Right renal pelvis (tissue), 4 donors: ENCODE measurements at regions not wholly inside any gene's neighbourhood (a gene's known extent, or its start where the extent isn't known, plus 50 kb on each side); places are given as distances from the start of the nearest gene placed in this dataset.
"Not testable (repeated sequence)": the region's sequence is repeated elsewhere in the genome, so short reads cannot be mapped to it uniquely, and the experiment has no call there.

Experiments used
- DNase-seq, 4 donors: peaks; one replicate each; pipeline ENCODE4 v3.0.0-alpha.2; 2013; ENCODE audit warnings: low read depth in 4 of 4, low spot score in 3 of 4, missing footprints in 1 of 4

DNA sequence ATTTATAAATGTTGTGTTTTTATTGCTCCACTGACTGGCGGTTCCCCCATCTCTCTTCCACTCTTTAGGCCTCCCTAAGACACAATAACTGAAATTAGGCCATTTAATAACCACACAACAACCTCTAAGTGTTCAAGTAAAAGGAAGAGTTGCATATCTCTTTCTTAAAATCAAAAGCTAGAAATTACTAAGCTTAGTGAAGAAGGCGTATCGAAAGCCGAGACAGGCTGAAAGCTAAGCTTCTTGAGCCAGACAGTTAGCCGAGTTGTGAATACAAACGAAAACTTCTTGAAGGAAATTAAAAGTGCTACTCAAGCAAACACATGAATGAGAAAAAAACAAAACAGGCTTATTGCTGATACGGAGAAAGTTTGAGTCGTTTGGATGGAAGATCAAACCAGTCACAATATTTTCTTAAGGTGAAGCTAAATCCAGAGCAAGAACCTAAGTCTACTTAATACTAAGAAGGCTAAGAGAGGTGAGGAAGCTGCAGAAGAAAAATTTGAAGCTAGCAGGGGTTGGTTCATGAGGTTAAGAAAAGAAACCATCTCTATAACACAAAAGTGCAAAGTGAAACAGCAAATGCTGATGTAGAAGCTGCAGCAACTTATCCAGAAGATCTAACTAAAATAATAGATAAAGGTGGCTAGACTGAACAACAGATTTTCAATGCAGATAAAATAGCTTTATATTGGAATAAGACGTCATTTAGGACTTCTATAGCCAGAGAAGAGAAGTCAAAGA, 194.0 kb upstream of the TTC29 start:
- DNase-seq, result no peak

DNA sequence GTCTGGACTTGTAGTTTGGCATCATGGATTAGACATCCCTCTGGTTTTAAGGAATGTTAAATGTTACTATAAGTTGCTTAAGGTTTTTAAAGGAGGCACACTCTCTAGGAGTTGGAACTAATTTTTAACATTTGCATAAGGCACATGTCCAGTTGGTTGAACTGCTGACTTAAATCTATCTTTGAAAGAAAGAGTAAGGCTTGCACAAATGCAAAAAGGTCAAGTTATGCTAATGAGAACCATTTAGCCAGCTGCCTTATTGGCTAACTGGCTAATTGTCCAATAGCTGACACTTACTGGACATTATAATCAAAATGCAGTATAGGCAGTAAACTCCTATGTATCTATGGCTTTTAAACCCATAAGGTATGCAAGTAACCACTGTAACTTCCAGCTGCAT, 206.1 kb upstream of the TTC29 start:
- DNase-seq, result no peak

- DNase-seq, result peak in 1 of 4 donors; percentile 45
Observed at GRCh38 chr4:147157860-147158701, 212.4 kb upstream of the TTC29 start.

DNA sequence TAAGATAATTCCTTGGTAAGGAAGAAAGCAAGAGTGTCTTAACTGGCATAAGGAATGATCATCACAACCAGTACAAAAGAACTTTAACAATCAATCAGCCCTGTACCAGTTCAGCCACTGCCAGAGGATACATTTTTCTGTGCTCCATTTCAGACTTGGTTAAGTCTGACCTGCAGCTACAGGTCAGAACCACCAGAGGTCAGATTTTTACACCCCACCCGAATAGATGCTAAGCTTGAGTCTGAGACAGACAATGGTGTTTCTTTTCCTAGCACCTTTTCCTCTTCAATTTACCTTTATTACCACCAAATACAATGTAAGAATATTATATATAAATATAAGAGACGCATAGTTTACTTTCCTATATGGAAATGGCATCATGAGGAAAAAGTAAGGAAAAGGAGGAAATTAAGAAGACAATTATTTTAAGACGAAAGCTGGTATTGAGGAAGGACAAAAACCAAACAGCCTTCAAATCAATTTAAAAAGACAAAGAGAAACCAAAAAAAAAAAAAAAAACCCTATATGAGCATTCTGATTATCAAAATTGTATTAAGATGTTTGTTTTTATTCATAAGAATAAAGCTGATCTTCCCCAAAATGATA, 215.3 kb upstream of the TTC29 start:
- no peak for DNase-seq

- no peak for DNase-seq
Observed at GRCh38 chr4:147163311-147163710, 217.6 kb upstream of the TTC29 start.

DNA sequence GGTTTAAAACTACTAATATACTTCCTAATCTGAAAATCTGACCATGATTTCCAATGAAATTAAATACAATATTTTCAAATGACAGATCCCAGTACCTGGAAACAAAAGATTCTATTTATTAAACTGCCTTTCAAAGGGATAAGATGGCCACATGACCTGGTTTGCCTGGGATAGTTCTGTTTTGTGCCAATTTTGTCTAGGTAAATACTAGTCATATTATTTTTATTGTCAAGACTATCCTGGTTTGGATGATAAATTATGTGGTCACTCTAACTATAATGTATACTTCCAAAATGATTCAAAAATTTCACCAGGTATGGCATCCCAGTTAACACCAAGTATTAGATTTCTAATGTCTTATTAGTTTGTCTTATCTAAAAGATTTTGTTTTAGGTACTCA, 222.5 kb upstream of the TTC29 start:
- not testable (repeated sequence) for DNase-seq

DNA sequence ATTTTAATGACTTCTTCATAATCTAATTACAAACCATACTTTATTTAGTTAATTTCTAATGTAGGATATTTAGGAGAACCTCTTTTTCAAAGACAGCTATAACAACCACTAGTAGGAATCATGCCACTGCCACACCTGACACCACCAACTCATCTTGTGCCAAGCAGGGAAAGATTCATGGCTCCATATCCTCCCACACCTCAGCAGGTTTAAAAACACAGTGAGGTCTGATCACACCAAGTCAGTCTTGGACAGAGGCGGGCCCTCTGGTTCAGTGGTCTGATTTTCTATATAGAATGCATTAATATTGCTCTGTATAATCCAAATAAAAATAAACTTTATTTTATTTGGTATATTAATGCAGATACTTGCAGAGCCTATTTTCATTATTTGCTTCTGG, 227.7 kb upstream of the TTC29 start:
- no peak for DNase-seq

DNA sequence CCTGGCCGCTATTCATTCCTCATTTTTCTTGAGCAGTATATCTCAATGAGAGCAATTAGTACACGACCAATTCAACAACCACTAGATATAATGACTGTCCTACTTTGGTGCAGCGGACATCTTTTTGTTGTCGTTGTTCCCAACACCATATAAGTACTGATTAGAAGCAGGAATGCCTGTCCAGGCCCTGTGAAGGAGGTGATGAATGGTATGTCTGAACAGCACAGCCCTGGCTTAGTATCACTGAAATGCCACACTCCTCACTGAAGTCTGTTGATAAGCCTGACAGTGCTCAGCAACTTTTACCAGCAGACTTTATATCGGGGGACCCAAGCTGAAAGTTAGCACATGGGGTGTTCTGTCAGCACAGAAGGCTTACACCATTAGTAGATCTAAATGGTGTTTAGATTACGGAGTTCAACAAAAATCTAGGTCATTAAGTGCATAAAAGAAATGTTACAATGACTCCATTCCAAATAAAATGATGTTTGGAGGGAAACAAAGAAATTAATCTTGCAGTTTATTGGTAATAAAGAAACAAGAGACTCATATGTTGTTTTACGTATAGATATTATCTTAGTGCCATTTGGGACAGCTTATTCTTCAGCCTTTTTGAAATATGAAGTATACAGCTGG, 228.3 kb upstream of the TTC29 start:
- DNase-seq, result peak in 2 of 4 donors; percentile 22 to 48

- peak in 3 of 4 donors; percentile 36 to 72 (median 53) for DNase-seq
Observed at GRCh38 chr4:147174591-147174990, 228.9 kb upstream of the TTC29 start.

DNA sequence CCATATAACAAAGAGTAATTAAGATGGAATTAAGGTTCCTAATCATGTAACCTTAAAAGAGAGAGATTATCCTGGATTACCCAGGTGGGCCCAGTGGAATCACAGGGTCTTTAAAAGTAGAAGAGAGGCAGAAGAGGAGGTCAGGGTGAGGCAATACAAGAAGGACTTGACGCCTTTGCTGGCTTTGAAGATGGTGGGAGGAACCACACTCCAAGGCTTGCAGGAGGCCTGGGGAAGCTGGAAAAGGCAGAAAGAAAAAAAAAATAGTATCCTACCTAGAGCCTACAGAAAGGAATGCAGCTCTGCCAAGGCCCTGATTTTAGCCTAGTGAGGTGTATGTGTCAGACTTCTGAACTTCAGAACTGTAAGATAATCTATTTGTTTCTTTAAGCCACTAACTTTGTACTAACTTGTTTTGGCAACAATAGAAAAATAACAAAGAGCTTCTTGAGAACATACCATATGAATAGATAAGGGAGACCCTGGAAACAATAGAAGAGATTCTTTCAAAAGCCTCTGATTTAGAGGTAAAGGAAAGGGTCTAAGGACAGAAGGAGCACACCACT, 229.9 kb upstream of the TTC29 start:
- DNase-seq, result no peak

DNA sequence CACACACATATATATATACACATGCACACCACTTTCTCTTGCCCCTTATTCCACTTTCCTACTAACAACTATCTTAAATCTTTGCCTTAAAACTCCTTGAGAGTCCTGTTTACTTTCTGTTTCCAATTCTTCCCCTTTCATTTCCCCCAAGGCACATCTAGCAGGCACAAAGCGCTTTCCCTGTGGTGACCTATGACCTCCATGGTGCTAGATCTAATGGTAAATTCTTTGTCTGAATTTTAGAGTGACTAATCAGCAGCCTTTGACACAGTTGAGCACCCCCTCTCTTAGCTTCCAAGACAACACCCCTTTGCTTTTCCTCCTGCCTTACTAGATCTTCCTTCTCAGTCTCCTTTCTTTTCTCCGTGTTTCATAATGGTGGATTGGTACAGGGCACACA, 236.4 kb upstream of the TTC29 start:
- no peak for DNase-seq

- DNase-seq, result no peak
Observed at GRCh38 chr4:147192679-147193078, 247.0 kb upstream of the TTC29 start.

DNA sequence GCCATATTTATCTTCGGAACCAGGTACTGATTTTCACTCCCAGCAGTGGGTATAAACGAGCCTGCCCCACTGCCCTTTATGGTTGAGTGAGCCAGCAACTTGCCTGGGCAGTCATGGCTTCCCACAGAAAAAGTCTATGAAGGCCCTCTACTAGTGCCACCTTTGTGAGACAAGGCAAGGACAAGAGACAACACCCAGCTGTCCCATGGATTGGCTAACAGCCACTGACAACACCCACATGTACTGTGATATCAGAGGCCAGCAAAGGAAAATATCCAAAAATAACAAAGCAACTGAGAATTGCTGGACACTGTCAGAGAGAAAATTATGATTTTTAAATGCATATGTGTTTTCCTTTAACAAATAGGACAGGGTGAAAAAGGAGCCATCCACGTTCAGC, 248.4 kb upstream of the TTC29 start:
- DNase-seq, result no peak

DNA sequence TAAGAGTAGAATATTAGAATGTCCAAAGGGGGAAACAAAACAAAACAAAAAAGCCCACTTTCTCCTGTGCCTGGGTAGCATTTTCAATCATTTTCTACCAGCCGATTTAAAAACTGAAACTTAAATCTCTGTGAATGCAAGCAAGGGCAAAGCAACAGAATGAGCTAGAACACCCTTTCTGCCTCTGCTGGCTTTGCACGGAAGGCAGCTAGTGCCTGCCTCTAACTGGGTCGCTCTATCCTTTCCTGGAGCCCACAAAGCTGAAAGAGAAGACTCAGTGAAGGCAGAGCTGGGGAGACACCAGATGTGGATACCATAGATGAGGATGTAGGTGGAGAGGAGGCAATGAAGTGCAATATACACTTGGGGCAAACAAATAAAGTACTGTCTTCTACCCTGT, 248.9 kb upstream of the TTC29 start:
- DNase-seq, result no peak

- DNase-seq, result no peak
Observed at GRCh38 chr4:147195386-147195785, 249.7 kb upstream of the TTC29 start.

- no peak for DNase-seq
Observed at GRCh38 chr4:147198411-147199051, 252.9 kb upstream of the TTC29 start.

DNA sequence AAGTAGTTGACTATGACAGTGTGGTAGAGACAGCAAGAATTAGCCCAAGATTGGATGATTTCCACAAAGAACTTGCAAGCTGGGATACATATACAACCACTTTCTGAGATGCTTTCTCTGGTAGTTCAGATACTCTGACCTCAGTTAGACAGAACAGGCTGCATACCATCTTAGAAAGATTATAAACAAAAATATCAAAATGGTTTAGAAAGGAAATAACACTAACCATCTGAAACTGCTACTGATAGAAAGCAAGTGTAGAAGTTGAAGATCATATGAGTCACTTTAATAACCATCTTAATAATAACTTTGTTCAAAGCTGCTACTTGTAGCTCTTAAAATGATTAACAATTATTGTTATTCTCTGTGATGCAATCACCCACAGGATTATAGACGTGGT, 255.4 kb upstream of the TTC29 start:
- DNase-seq, result no peak

DNA sequence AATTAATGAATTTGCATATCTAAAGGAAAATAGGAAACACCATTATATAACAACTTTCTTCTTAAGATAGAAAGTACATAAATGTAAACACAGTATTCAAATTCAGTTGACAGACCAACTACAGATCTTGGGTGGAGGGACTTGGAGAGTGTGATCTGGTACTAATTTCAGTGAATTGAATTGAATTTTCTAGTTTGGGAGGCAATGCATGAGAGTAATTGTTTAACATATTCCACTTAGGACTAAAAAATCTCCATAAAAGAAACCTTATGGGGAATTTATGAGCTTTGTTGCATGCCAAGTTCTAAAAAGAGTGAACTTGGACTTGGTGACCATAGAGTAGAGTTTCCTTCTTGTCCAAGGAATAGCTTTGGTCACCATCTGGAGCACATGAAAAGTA, 261.1 kb upstream of the TTC29 start:
- no peak for DNase-seq

DNA sequence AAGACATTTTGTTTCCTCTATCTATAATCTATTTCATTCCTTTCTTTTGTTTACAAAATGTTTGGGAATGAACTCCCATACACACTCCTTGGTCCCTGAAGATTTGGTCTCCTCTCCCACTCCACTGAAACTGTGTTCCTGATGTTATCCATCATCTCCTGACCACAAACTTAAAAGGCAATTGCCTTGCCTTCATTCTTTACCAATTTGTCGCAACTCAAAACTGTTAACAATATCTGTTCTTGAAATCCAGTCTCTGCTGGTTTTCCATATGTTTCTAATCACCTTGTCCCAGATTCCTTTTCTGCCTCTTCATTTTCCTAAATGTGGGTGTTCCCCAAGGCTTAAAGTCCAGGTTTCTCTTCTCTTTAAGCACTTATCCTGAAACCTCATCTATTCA, 262.2 kb upstream of the TTC29 start:
- DNase-seq, result no peak

GRCh38 chr4:147217655-147218054, 263.2 kb upstream of the EDNRA start:
- no peak for DNase-seq
